Loucy (cell line): ENCODE measurements at regions not wholly inside any gene's neighbourhood (a gene's known extent, or its start where the extent isn't known, plus 50 kb on each side); places are given as distances from the start of the nearest gene placed in this dataset.
A peak's percentile ranks its signal among the peaks of the same experiment; 100 is the strongest.

ENCODE experiments used
- H2AFZ ChIP-seq: fragments of 200-600 bp; sonication (generic); 2 replicates; pipeline ENCODE4 v1.6.0; 2016; ENCODE audit warnings: antibody characterized with exemption, mild to moderate bottlenecking, low read length, moderate library complexity
- H3F3A ChIP-seq: fragments of 200-600 bp; 2 replicates; pipeline ENCODE4 v1.6.0; 2016; ENCODE audit warnings: antibody characterized with exemption, low read depth, mild to moderate bottlenecking
- H3K27me3 ChIP-seq: fragments of 200-600 bp; sonication (generic); 2 replicates; pipeline ENCODE4 v1.6.1; 2014; ENCODE audit warnings: low read length, mild to moderate bottlenecking; ENCODE audit not compliant: insufficient read depth, poor library complexity, severe bottlenecking
- H3K36me3 ChIP-seq: fragments of 200-600 bp; sonication (generic); 2 replicates; pipeline ENCODE4 v1.6.1; 2016; ENCODE audit warnings: low read length; ENCODE audit not compliant: insufficient read depth
- H3K4me1 ChIP-seq: fragments of 200-600 bp; sonication (generic); 2 replicates; pipeline ENCODE4 v1.5.1; 2014; ENCODE audit warnings: low read length, mild to moderate bottlenecking; ENCODE audit not compliant: insufficient read depth, poor library complexity, severe bottlenecking
- H3K4me2 ChIP-seq: fragments of 200-600 bp; sonication (generic); 2 replicates; pipeline ENCODE4 v1.6.0; 2014; ENCODE audit warnings: antibody characterized with exemption, low read length, low read depth, mild to moderate bottlenecking; ENCODE audit not compliant: poor library complexity, severe bottlenecking
- H3K4me3 ChIP-seq: fragments of 200-600 bp; sonication (generic); 2 replicates; pipeline ENCODE4 v1.5.1; 2014; ENCODE audit warnings: low read length, mild to moderate bottlenecking, mixed read lengths; ENCODE audit not compliant: poor library complexity, severe bottlenecking
- H3K79me2 ChIP-seq: fragments of 200-600 bp; sonication (generic); 2 replicates; pipeline ENCODE4 v1.6.1; 2014; ENCODE audit warnings: low read length; ENCODE audit not compliant: insufficient read depth
- H3K9ac ChIP-seq: fragments of 200-600 bp; sonication (generic); 2 replicates; pipeline ENCODE4 v1.6.0; 2014; ENCODE audit warnings: mild to moderate bottlenecking, low read depth, low read length, moderate library complexity; ENCODE audit not compliant: poor library complexity, severe bottlenecking
- H3K9me2 ChIP-seq: fragments of 200-600 bp; sonication (generic); replicated peaks from 2 replicates; pipeline ENCODE4 v1.6.1; 2016; ENCODE audit warnings: low read depth, low read length, mixed read lengths
- H3K9me3 ChIP-seq: fragments of 200-600 bp; sonication (generic); 2 replicates; pipeline ENCODE4 v1.6.1; 2014; ENCODE audit warnings: mild to moderate bottlenecking, antibody characterized with exemption, low read length, low read depth; ENCODE audit not compliant: insufficient read depth
- H4K20me1 ChIP-seq: fragments of 200-600 bp; sonication (generic); 2 replicates; pipeline ENCODE4 v1.6.0; 2014; ENCODE audit warnings: antibody characterized with exemption, low read length, mild to moderate bottlenecking; ENCODE audit not compliant: insufficient read depth, poor library complexity, severe bottlenecking
- EZH2phosphoT487 ChIP-seq: fragments of 200-600 bp; IDR thresholded peaks from 2 replicates; pipeline ENCODE4 v1.6.1; 2018; ENCODE audit warnings: antibody characterized with exemption, mild to moderate bottlenecking, moderate library complexity, borderline replicate concordance
- TF ChIP-seq, protein P1 (sequence below): fragments of 200-600 bp; sonication (generic); conservative IDR thresholded peaks from 2 replicates; pipeline ENCODE4 v1.5.1; 2014; ENCODE audit warnings: mild to moderate bottlenecking, antibody characterized with exemption, low read length

DNA sequence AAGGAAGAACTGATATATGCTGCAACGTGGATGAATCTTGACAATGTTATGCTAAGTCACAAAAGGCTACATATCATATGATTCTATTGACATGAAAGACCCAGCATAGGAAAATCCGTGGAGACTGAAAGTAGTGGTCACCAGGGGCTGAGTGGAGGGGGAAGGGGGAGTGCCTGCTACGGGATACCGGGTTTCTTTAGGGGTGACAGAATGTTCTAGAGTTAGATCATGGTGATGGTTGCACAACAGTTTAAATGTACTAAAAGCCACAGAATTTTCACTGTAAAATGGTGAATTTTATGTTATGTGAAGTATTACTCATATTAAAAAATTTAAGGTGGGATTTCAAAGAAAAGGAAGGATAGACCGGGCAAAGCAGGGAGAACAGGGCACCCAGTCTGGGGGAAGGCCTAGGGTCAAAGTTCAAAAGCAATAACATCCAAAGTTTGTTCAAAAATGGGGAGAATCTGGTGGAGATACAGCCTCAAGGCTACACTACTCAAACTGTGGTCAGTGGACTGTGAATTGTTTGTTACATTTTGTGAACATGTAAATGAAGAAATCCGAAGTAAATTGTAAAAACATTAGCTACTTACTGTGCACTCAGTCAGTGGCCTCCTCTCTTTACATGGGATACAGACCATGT lies 74.2 kb upstream of the FNDC3B start:
- Histone ChIP-seq H3K9ac (no peak overlapping the region), H2AFZ (no peak overlapping the region), H4K20me1 (no peaks in the 10 kb centered on the region), H3K4me3 (no peak overlapping the region), H3K4me2 (no peak overlapping the region), H3K9me2 (no peaks in the 10 kb centered on the region), H3K27me3 (no peaks in the 10 kb centered on the region), H3K9me3 (no peaks in the 10 kb centered on the region), H3K79me2 (no peaks in the 10 kb centered on the region), H3F3A (no peaks in the 10 kb centered on the region), H3K4me1 (peaks cover 8% of the 10 kb centered on the region), H3K36me3 (no peaks in the 10 kb centered on the region)
- TF ChIP-seq EZH2phosphoT487 = no peak
- TF ChIP-seq, protein P1, sequence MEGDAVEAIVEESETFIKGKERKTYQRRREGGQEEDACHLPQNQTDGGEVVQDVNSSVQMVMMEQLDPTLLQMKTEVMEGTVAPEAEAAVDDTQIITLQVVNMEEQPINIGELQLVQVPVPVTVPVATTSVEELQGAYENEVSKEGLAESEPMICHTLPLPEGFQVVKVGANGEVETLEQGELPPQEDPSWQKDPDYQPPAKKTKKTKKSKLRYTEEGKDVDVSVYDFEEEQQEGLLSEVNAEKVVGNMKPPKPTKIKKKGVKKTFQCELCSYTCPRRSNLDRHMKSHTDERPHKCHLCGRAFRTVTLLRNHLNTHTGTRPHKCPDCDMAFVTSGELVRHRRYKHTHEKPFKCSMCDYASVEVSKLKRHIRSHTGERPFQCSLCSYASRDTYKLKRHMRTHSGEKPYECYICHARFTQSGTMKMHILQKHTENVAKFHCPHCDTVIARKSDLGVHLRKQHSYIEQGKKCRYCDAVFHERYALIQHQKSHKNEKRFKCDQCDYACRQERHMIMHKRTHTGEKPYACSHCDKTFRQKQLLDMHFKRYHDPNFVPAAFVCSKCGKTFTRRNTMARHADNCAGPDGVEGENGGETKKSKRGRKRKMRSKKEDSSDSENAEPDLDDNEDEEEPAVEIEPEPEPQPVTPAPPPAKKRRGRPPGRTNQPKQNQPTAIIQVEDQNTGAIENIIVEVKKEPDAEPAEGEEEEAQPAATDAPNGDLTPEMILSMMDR = no peak

DNA sequence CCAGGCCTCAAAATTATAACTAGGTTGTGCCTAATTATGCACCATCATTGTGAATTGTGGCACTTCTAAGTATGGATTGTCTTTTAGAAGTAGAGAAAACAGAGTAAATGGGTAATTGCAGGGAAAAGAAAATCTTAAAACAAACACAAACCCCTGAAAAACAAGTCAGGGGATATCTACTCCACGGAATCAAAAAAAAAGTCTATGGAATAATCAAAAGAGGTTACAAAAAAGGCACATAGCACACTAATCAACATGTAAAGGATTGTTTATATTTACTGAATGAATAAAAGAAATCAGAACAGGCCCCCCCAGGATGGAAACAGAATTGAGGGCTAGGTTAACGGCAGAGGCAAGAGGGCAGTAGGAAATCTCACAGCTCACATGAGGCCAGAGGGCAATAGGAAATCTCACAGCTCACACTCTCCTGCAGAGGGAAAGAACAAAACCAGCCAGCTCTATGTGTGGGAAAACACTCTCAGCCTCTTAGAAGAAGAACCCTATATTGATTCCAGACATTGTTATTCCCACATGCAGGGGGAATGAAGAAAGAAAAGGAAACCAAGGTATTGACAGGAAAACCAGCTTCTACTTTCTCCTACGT lies 72.7 kb upstream of the FNDC3B start:
- Histone ChIP-seq H3K9ac (no peak overlapping the region), H3K9me2 (no peaks in the 10 kb centered on the region), H3K36me3 (no peaks in the 10 kb centered on the region), H3K4me2 (no peak overlapping the region), H4K20me1 (no peaks in the 10 kb centered on the region), H2AFZ (0 out of 2 replicates have a peak overlapping the region, but pooled peaks have one; percentile 4), H3K9me3 (no peaks in the 10 kb centered on the region), H3K79me2 (no peaks in the 10 kb centered on the region), H3F3A (no peaks in the 10 kb centered on the region), H3K4me3 (no peak overlapping the region), H3K4me1 (no peaks in the 10 kb centered on the region), H3K27me3 (no peaks in the 10 kb centered on the region)
- TF ChIP-seq EZH2phosphoT487 = no peak
- TF ChIP-seq, protein P1 = no peak

DNA sequence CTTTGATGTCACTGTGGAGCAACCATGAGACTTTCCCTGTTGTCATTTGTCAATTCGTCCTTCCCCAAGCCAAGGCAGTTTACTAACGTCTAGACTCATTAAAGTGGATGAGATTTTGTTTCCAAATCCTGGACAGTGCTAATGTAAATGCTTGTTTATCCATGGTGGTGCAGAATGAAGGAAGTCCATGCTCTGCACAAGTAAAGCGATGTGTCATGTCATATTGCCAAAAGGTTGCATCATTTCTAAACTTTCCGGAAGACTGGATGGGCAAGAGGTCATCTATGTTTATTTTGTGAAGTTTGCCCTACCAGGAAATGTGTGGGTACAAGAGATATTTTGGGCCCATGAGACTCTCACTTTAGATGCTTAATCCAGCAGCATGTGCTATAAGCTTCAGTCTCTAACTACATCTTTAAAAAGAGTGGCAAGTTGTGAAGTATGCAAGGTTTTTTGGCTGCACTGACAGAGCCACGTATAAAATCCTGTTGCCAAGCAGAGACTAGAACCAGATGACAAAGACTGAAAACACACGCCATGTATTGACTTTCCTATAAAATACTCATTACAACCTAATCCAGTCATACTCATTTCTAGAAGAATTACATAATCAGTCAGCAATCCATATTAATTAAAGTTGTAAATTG lies 72.1 kb upstream of the FNDC3B start:
- H3K36me3 ChIP-seq = no peaks in the 10 kb centered on the region
- no peaks in the 10 kb centered on the region for H3K4me1 ChIP-seq
- H3K4me2 ChIP-seq = no peak overlapping the region
- no peak for TF ChIP-seq EZH2phosphoT487
- TF ChIP-seq, protein P1 = no peak
- H3F3A ChIP-seq = no peaks in the 10 kb centered on the region
- H3K27me3 ChIP-seq = no peaks in the 10 kb centered on the region
- no peaks in the 10 kb centered on the region for H4K20me1 ChIP-seq
- no peaks in the 10 kb centered on the region for H3K9me2 ChIP-seq
- H3K9ac ChIP-seq = no peak overlapping the region
- H3K4me3 ChIP-seq = no peak overlapping the region
- no peaks in the 10 kb centered on the region for H3K79me2 ChIP-seq
- peak overlapping the region; percentile 4; the same call in 1 of the 2 replicates for H2AFZ ChIP-seq
- no peaks in the 10 kb centered on the region for H3K9me3 ChIP-seq
